Neural crest cell (in vitro differentiated cells): ENCODE measurements at regions not wholly inside any gene's neighbourhood (a gene's known extent, or its start where the extent isn't known, plus 50 kb on each side); places are given as distances from the start of the nearest gene placed in this dataset.
A peak's percentile ranks its signal among the peaks of the same experiment; 100 is the strongest.

Experiments used
- DNase-seq: peaks from one replicate; pipeline ENCODE4 v3.0.0; 2021; ENCODE audit warnings: low read depth, mixed read lengths, low spot score
- H3K27ac Mint-ChIP-seq: one replicate; pipeline ENCODE4 v1.8.0; 2021; ENCODE audit warnings: mild to moderate bottlenecking, mixed read lengths; ENCODE audit not compliant: unreplicated experiment
- H3K27me3 Mint-ChIP-seq: 2 replicates; pipeline ENCODE4 v1.8.0; 2021; ENCODE audit warnings: low read depth, mild to moderate bottlenecking, mixed read lengths
- H3K36me3 Mint-ChIP-seq: 2 replicates; pipeline ENCODE4 v1.8.0; 2021; ENCODE audit warnings: low read depth, mild to moderate bottlenecking, mixed read lengths
- H3K4me1 Mint-ChIP-seq: 2 replicates; pipeline ENCODE4 v1.8.0; 2021; ENCODE audit warnings: mixed read lengths
- H3K4me3 Mint-ChIP-seq: one replicate; pipeline ENCODE4 v1.8.0; 2021; ENCODE audit warnings: mild to moderate bottlenecking, mixed read lengths
- H3K9me3 Mint-ChIP-seq: 2 replicates; pipeline ENCODE4 v1.8.0; 2021; ENCODE audit warnings: mixed read lengths
- TF ChIP-seq, protein P1 (sequence below): fragments of 200-600 bp; sonication (generic); conservative IDR thresholded peaks from 2 replicates; pipeline ENCODE4 v1.5.0; 2021; ENCODE audit warnings: antibody characterized with exemption, mild to moderate bottlenecking

DNA sequence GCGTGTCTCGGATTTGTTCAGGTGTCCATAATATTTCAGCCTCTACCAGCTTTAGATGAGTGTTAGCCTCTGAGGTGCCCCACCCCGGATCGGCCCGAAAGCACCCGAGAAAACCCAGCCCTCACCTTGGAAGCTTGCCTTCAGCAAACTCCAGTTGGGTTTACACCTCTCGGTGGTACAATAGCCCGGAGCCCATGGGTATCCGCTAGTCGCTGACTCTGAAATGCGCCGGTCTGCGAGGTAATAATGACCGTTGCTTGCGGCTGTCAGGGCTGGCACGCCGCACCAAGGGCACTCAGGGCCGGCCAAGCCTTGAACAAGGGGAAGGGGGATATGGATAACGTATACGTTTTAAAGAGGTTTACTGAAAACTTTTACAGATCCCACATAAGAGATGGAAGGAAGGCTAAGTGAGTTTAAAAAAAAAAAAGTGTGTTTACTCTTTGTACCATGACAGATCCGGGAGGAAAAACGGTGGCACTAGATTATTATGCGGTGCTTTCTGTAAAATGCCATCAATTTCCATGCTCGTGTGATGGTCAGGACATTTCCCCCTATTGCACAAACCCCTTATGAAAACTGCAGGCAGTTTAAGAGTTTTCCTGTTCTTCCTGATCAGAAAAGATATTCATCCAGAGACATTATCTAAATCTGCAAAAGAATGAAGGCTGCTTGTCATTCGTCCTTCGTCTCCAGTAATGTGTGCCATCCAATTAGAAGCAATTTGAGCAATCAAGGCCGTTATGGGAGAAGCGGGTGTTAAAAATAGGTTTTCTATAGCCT lies 124.2 kb downstream of the TMEM161B start:
- Mint-ChIP-seq H3K9me3 (no peaks in the 10 kb centered on the region), H3K27me3 (peaks cover 18% of the 10 kb centered on the region), H3K27ac (no peak overlapping the region), H3K4me3 (peak overlapping the region; percentile 5), H3K4me1 (peaks cover 18% of the 10 kb centered on the region), H3K36me3 (no peaks in the 10 kb centered on the region)
- peak; percentile 12 for DNase-seq
- TF ChIP-seq, protein P1, sequence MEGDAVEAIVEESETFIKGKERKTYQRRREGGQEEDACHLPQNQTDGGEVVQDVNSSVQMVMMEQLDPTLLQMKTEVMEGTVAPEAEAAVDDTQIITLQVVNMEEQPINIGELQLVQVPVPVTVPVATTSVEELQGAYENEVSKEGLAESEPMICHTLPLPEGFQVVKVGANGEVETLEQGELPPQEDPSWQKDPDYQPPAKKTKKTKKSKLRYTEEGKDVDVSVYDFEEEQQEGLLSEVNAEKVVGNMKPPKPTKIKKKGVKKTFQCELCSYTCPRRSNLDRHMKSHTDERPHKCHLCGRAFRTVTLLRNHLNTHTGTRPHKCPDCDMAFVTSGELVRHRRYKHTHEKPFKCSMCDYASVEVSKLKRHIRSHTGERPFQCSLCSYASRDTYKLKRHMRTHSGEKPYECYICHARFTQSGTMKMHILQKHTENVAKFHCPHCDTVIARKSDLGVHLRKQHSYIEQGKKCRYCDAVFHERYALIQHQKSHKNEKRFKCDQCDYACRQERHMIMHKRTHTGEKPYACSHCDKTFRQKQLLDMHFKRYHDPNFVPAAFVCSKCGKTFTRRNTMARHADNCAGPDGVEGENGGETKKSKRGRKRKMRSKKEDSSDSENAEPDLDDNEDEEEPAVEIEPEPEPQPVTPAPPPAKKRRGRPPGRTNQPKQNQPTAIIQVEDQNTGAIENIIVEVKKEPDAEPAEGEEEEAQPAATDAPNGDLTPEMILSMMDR, result no peak

DNA sequence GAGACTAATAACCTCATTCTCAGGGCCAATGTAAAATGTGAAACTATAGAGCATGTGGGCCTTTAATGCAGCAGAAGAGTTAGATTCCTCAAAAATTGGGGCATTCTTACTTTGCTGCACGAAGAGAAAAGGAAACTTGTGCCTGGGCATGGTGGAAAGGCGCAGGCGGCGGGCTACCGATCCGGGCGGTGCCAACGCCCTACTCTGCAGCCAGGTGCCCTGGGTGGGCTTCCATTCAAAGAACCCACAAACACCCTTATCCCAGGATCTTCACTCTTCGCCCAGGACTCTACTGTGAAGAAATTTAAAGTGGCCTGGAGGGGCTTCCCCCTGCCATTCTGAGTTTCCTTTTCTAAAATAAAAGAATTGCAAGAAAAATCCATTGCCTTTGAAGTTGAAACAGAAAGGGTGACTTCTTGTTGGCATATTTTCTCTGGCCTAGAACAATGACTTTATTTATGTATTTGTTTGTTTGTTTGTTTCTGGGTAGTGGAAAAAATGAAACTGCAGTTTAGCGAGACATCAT lies 124.9 kb downstream of the TMEM161B start:
- H3K27ac Mint-ChIP-seq, result no peak overlapping the region
- DNase-seq, result no peak
- no peaks in the 10 kb centered on the region for H3K36me3 Mint-ChIP-seq

GRCh38 chr5:88142886-88143692 lies 125.6 kb downstream of the TMEM161B start:
- Mint-ChIP-seq H3K9me3 (no peaks in the 10 kb centered on the region), H3K27me3 (peaks cover 20% of the 10 kb centered on the region), H3K36me3 (no peaks in the 10 kb centered on the region), H3K4me1 (peaks cover 18% of the 10 kb centered on the region), H3K27ac (no peak overlapping the region), H3K4me3 (no peak overlapping the region)
- DNase-seq, result peak; percentile 14
- TF ChIP-seq, protein P1, result no peak

More for the DNA sequence above, 124.9 kb downstream of the TMEM161B start:
- Mint-ChIP-seq H3K9me3 (no peaks in the 10 kb centered on the region), H3K4me3 (peak overlapping the region; percentile 5), H3K27me3 (peaks cover 20% of the 10 kb centered on the region), H3K4me1 (peaks cover 18% of the 10 kb centered on the region)
- TF ChIP-seq, protein P1, result no peak

GRCh38 chr5:88142636-88142885 lies 126.1 kb downstream of the TMEM161B start:
- TF ChIP-seq, protein P1, result no peak
- DNase-seq, result no peak
- Mint-ChIP-seq H3K36me3 (no peaks in the 10 kb centered on the region), H3K27me3 (peaks cover 17% of the 10 kb centered on the region), H3K4me1 (peaks cover 18% of the 10 kb centered on the region), H3K9me3 (no peaks in the 10 kb centered on the region), H3K27ac (no peak overlapping the region), H3K4me3 (no peak overlapping the region)

GRCh38 chr5:88140856-88141752 lies 127.5 kb downstream of the TMEM161B start:
- TF ChIP-seq, protein P1, result peak; percentile 85
- no peak overlapping the region for H3K27ac Mint-ChIP-seq
- DNase-seq, result peak; percentile 99
- no peaks in the 10 kb centered on the region for H3K36me3 Mint-ChIP-seq
- H3K9me3 Mint-ChIP-seq, result no peaks in the 10 kb centered on the region
- H3K27me3 Mint-ChIP-seq, result peaks cover 11% of the 10 kb centered on the region
- no peak overlapping the region for H3K4me3 Mint-ChIP-seq
- peaks cover 18% of the 10 kb centered on the region for H3K4me1 Mint-ChIP-seq
